ENCODE measurements at regions not wholly inside any gene's neighbourhood (a gene's known extent, or its start where the extent isn't known, plus 50 kb on each side); places are given as distances from the start of the nearest gene placed in this dataset.

GRCh38 chrX:46059316-46059715 is 485.9 kb downstream of the ZNF674 start:
- no peak for TF ChIP-seq CTCF (IDR thresholded peaks at IDR 0.05; ENCODE audit: low read length)
- TF ChIP-seq EZH2 (IDR thresholded peaks at IDR 0.05; ENCODE audit: borderline replicate concordance, low read length): no peak

Measured in OCI-LY1 (cell line).